Fibroblast of the aortic adventitia (primary cell): ENCODE measurements at regions not wholly inside any gene's neighbourhood (a gene's known extent, or its start where the extent isn't known, plus 50 kb on each side); places are given as distances from the start of the nearest gene placed in this dataset.
"Not testable (repeated sequence)": the region's sequence is repeated elsewhere in the genome, so short reads cannot be mapped to it uniquely, and the experiment has no call there.

Experiments
- DNase-seq: peaks from one replicate; pipeline ENCODE4 v3.0.0-alpha.2; 2010; ENCODE audit warnings: low read depth
- H3K4me3 ChIP-seq: 2 replicates; pipeline ENCODE4 v1.5.1; 2011; ENCODE audit warnings: low read depth, mild to moderate bottlenecking, control low read depth, low read length, moderate library complexity
- TF ChIP-seq, protein P1 (sequence below): IDR thresholded peaks from 2 replicates; pipeline ENCODE4 v1.5.1; 2011; ENCODE audit warnings: mild to moderate bottlenecking, low read length, control low read depth, inconsistent platforms; ENCODE audit not compliant: insufficient read depth

DNA sequence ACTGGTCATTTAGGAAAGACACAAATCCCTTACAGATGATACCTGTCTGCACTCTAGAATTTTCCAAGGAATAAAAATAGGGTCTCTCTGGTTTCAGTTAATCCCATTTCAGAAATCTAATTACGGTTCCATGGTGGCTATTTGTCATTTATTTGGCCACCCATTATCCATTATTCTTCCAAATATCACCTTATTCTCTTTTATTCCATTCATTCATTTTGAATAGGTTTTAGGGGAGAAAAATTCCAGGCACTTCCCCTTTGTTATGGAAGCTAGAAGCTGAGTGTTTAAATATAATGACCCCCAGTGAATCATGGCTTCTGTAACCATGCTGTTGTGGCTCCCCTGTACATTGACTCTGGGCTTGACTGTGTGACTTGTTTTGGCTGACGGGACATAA, 420.8 kb upstream of the DPH6 start:
- TF ChIP-seq, protein P1, sequence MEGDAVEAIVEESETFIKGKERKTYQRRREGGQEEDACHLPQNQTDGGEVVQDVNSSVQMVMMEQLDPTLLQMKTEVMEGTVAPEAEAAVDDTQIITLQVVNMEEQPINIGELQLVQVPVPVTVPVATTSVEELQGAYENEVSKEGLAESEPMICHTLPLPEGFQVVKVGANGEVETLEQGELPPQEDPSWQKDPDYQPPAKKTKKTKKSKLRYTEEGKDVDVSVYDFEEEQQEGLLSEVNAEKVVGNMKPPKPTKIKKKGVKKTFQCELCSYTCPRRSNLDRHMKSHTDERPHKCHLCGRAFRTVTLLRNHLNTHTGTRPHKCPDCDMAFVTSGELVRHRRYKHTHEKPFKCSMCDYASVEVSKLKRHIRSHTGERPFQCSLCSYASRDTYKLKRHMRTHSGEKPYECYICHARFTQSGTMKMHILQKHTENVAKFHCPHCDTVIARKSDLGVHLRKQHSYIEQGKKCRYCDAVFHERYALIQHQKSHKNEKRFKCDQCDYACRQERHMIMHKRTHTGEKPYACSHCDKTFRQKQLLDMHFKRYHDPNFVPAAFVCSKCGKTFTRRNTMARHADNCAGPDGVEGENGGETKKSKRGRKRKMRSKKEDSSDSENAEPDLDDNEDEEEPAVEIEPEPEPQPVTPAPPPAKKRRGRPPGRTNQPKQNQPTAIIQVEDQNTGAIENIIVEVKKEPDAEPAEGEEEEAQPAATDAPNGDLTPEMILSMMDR, result no peak
- no peak overlapping the region for H3K4me3 ChIP-seq
- DNase-seq, result no peak

DNA sequence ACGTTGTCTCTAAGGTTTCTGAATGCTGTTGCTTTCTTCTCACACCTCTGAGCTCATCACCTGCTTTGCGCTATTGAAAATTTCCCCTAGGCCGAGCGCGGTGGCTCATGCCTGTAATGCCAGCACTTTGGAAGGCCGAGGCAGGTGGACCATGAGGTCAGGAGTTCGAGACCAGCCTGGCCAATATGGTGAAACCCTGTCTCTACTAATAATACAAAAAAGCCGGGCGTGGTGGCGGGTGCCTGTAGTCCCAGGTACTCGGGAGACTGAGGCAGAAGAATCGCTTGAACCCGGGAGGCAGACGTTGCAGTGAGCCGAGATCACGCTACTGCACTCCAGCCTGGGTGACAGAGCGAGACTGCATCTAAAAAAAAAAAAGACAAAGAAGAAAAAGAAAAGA, 422.0 kb upstream of the DPH6 start:
- not testable (repeated sequence) for H3K4me3 ChIP-seq, DNase-seq

DNA sequence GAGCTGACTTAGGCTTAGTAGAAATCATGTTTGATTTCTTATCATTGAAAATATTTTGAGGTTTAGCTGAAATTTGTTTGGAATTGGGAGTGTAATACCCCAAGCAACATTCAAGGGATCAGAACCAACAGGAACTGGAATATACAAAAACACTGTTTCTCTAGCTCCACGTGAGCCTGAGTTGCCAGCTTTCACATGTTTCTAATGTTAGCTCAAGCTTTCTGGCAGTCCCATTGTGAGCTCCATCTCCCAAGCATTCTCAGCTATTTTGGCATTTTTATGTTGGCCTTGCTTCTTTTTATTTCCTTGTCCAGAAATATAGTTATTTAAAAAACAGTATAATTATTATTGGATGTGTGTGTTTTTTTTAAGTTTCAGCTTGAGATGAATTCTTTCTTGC, 427.1 kb upstream of the DPH6 start:
- no peak for DNase-seq
- no peak overlapping the region for H3K4me3 ChIP-seq
- TF ChIP-seq, protein P1, result no peak

DNA sequence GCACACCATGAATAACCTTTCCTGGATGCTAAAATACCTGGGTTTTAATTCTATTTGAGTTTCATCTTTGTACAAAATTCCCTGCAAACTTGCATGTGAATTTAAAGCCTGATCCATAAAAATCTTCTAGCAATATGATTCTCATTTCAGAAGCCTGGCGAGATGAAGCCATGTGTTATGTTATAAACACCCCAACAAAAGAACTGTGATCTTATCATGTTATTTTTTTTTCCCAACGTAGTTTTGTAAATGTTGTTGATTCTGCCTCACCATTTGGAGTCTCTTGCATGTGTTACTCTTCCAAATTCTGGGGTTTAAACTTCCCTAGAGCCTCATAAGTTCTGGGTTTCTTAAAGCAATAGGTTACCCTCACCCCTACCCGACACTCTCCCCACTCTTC, 428.1 kb upstream of the DPH6 start:
- H3K4me3 ChIP-seq, result no peak overlapping the region
- TF ChIP-seq, protein P1, result no peak
- DNase-seq, result no peak

DNA sequence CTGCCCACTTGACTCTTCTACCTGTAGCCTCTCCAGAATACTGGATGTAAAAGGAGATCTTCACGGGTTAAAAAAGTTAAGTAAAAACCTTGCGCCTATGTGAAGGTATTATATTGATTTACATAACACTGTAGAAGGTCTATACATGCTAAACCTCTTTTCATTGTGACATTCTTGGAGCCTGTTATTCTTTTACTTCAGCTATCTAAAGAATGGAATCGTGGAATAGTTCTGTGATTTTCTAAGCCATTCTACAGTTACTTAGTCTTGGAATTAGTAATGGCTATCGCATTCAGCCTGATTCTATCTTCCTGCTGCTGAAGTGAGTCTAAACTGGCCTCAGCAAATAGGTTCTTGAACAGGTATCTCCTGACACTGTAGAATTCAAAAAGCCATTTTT, 430.0 kb upstream of the DPH6 start:
- no peak for DNase-seq
- TF ChIP-seq, protein P1, result no peak

DNA sequence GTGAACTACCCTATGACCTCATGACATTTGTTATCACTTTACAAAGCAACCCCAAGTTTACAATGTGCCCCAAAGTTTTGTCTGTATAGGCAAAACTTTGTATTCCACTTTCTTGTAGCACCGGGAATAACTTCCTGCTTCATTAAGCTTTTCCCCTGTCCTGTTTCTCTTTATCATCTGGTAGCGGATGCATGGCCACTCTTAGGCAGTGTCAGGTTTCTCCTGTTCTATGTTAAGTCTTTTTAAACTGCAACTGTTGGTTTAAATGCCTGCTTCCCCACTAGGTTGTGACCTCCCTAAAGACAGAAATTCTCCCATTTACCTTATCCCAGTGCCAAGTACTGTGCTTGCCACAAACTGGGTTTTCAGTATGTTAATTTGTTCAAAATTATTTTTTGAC, 433.6 kb upstream of the DPH6 start:
- H3K4me3 ChIP-seq, result no peak overlapping the region
- TF ChIP-seq, protein P1, result no peak
- DNase-seq, result no peak

More for the DNA sequence above, 430.0 kb upstream of the DPH6 start:
- H3K4me3 ChIP-seq, result no peak overlapping the region

DNA sequence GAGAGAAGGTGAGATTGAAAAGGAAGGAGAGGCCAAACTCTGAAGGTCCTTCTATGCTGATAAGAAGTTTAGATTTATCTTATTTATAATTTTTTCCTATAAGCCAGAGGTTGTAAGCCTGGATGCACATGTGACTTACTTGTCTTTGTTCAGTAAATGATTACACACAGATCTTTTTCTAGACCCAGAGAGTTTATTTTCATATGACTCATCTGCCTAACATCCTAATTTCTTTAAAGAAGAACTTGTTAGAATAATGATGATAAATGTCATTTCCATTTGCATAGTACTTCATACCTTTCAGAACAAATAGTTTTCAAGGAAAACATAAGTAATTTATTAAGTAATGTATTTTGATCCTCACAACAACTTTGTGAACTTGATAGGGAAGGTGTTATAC, 434.8 kb upstream of the DPH6 start:
- TF ChIP-seq, protein P1, result no peak
- DNase-seq, result peak; percentile 16
- H3K4me3 ChIP-seq, result no peak overlapping the region
